Fibroblast of lung (primary cell): ENCODE measurements at regions not wholly inside any gene's neighbourhood (a gene's known extent, or its start where the extent isn't known, plus 50 kb on each side); places are given as distances from the start of the nearest gene placed in this dataset.

Experiments used
- DNase-seq, 2 donors: peaks; one replicate each; pipeline versions ENCODE4 v3.0.0 to v3.0.0-alpha.2; 2010; ENCODE audit warnings: low read depth in 2 of 2
- H2AFZ ChIP-seq: 2 replicates; pipeline ENCODE4 v1.5.1; 2012; ENCODE audit warnings: low read length, control low read depth, inconsistent platforms
- H3K27ac ChIP-seq: 2 replicates; pipeline ENCODE4 v1.5.1; 2011; ENCODE audit warnings: low read length, control low read depth; ENCODE audit not compliant: insufficient read depth
- H3K27me3 ChIP-seq: 2 replicates; pipeline ENCODE4 v1.5.1; 2011; ENCODE audit warnings: mild to moderate bottlenecking, low read length; ENCODE audit not compliant: control insufficient read depth, insufficient read depth
- H3K36me3 ChIP-seq: 2 replicates; pipeline ENCODE4 v1.5.1; 2011; ENCODE audit warnings: low read length; ENCODE audit not compliant: control insufficient read depth, insufficient read depth
- H3K4me1 ChIP-seq: 2 replicates; pipeline ENCODE4 v1.5.1; 2011; ENCODE audit warnings: low read length; ENCODE audit not compliant: control insufficient read depth, insufficient read depth; ENCODE audit errors: extremely low read depth
- H3K4me2 ChIP-seq: 2 replicates; pipeline ENCODE4 v1.5.1; 2011; ENCODE audit warnings: low read length, control low read depth; ENCODE audit not compliant: insufficient read depth; ENCODE audit errors: extremely low read depth
- H3K4me3 ChIP-seq, 4 experiments: fragments of 200-600 bp in 1 of 4; sonication (generic) in 1 of 4; replicated peaks in 1 of 4; 2 replicates each; pipeline ENCODE4 v1.5.1; 2011 to 2016; ENCODE audit warnings: low read length in 4 of 4, low read depth in 3 of 4, mild to moderate bottlenecking in 3 of 4, control low read depth in 2 of 4, inconsistent platforms in 1 of 4, mixed read lengths in 1 of 4; ENCODE audit not compliant: insufficient read depth in 1 of 4; ENCODE audit errors: control extremely low read depth in 1 of 4
- H3K79me2 ChIP-seq: 2 replicates; pipeline ENCODE4 v1.5.1; 2012; ENCODE audit warnings: mild to moderate bottlenecking, low read length, inconsistent platforms; ENCODE audit not compliant: control insufficient read depth, insufficient read depth
- H3K9ac ChIP-seq: 2 replicates; pipeline ENCODE4 v1.5.1; 2011; ENCODE audit warnings: mild to moderate bottlenecking, low read length, control low read depth; ENCODE audit not compliant: insufficient read depth
- H3K9me3 ChIP-seq: 2 replicates; pipeline ENCODE4 v1.5.1; 2012; ENCODE audit warnings: low read depth, low read length; ENCODE audit not compliant: control insufficient read depth, insufficient read depth
- H4K20me1 ChIP-seq: 2 replicates; pipeline ENCODE4 v1.5.1; 2011; ENCODE audit warnings: low read length; ENCODE audit not compliant: control insufficient read depth, insufficient read depth; ENCODE audit errors: extremely low read depth
- EZH2 ChIP-seq: IDR thresholded peaks from 2 replicates; pipeline ENCODE4 v1.5.1; 2012; ENCODE audit warnings: low read length, control low read depth, mild to moderate bottlenecking; ENCODE audit errors: missing control alignments
- TF ChIP-seq, protein P1 (sequence below), 2 donors: IDR thresholded peaks in 1 of 2; conservative IDR thresholded peaks in 1 of 2; 1 replicate in 1 of 2; 2 replicates in 1 of 2; pipeline ENCODE4 v1.5.1; 2011 to 2012; ENCODE audit warnings: low read length in 2 of 2, control low read depth in 1 of 2, inconsistent platforms in 1 of 2, low read depth in 1 of 2, mild to moderate bottlenecking in 1 of 2

DNA sequence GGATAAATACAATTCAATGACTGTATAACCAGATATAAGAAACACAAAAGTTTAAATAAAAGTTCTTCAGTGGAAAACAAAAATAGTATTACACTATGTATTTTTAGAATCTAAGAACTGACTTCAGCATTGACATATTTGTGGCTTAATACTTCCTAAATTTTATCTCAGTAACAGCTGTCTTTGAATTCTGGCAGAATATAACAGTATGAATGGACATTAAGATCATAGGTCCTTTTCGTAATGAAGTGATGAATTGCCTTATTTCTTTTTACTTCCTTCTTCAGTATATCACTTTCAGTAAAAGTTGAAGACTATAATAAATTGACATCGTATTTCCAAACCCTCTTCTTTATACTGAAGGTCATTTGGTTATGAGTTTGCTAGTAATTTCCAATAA is 1030.0 kb downstream of the MRPL39 start:
- H3K4me1 ChIP-seq = no peaks in the 10 kb centered on the region
- H2AFZ ChIP-seq = no peak overlapping the region
- no peak overlapping the region for H3K4me3 ChIP-seq
- H3K79me2 ChIP-seq = no peaks in the 10 kb centered on the region
- H3K4me2 ChIP-seq = no peak overlapping the region
- H3K9ac ChIP-seq = no peak overlapping the region
- no peaks in the 10 kb centered on the region for H3K36me3 ChIP-seq
- no peaks in the 10 kb centered on the region for H3K9me3 ChIP-seq
- no peak overlapping the region for H3K27ac ChIP-seq
- H4K20me1 ChIP-seq = no peaks in the 10 kb centered on the region
- no peak for DNase-seq
- TF ChIP-seq, protein P1, sequence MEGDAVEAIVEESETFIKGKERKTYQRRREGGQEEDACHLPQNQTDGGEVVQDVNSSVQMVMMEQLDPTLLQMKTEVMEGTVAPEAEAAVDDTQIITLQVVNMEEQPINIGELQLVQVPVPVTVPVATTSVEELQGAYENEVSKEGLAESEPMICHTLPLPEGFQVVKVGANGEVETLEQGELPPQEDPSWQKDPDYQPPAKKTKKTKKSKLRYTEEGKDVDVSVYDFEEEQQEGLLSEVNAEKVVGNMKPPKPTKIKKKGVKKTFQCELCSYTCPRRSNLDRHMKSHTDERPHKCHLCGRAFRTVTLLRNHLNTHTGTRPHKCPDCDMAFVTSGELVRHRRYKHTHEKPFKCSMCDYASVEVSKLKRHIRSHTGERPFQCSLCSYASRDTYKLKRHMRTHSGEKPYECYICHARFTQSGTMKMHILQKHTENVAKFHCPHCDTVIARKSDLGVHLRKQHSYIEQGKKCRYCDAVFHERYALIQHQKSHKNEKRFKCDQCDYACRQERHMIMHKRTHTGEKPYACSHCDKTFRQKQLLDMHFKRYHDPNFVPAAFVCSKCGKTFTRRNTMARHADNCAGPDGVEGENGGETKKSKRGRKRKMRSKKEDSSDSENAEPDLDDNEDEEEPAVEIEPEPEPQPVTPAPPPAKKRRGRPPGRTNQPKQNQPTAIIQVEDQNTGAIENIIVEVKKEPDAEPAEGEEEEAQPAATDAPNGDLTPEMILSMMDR (conservative IDR thresholded peaks at IDR 0.05 in 1 of 2, IDR thresholded peaks at IDR 0.05 in 1 of 2; ENCODE audit: low read depth in 1 of 2, low read length in 2 of 2) = no peak
- TF ChIP-seq EZH2 = no peak
- H3K27me3 ChIP-seq = no peaks in the 10 kb centered on the region

DNA sequence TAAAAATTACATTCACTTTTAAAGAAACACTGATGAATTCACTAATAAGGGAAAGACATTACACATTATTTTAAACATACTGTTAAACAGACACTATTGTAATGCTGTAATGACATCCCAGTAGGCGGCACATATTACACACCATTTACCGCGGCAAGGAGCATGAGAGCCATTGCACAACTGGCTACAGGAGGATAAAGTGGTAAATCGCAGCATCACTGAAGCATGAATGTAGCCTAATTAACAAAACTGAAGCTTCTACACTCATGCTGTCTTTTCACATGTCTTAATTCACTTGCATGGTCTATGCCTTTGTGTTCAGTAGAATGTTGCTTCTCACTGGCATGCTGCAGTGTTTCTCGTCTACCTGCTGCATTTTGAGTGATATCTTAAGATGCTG is 1046.0 kb downstream of the MRPL39 start:
- Histone ChIP-seq H3K79me2 (no peaks in the 10 kb centered on the region), H3K4me1 (no peaks in the 10 kb centered on the region), H3K27me3 (no peaks in the 10 kb centered on the region), H3K36me3 (no peaks in the 10 kb centered on the region), H4K20me1 (no peaks in the 10 kb centered on the region), H3K4me2 (no peak overlapping the region), H3K27ac (no peak overlapping the region), H2AFZ (no peak overlapping the region), H3K9me3 (no peaks in the 10 kb centered on the region), H3K9ac (no peak overlapping the region), H3K4me3 (no peak overlapping the region)
- TF ChIP-seq, protein P1 (conservative IDR thresholded peaks at IDR 0.05 in 1 of 2, IDR thresholded peaks at IDR 0.05 in 1 of 2; ENCODE audit: low read depth in 1 of 2, low read length in 2 of 2) = no peak
- no peak for TF ChIP-seq EZH2
- DNase-seq = no peak

DNA sequence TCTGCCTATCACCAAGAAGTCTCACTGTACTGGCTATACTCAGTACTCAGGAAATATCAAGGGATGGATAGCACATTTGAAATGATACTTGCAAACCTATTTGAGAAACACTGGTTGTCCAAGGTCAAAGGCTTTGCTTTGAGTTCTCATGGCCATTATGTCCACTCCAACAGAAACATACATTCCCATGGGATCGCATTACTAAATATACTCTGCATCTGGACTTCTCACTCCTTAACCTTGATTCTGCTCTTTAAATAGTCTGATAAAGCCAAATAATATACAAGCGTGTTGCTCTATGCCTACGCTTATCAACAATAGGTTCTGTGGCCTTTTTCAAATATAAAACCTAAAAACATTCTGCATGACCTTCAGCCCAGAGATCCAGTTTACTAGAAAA is 1054.8 kb downstream of the MRPL39 start:
- no peaks in the 10 kb centered on the region for H3K27me3 ChIP-seq
- no peak for TF ChIP-seq EZH2
- TF ChIP-seq, protein P1 (conservative IDR thresholded peaks at IDR 0.05 in 1 of 2, IDR thresholded peaks at IDR 0.05 in 1 of 2; ENCODE audit: low read depth in 1 of 2, low read length in 2 of 2) = no peak
- H3K9ac ChIP-seq = no peak overlapping the region
- H3K4me1 ChIP-seq = no peaks in the 10 kb centered on the region
- DNase-seq = no peak
- H3K4me3 ChIP-seq = no peak overlapping the region
- H3K79me2 ChIP-seq = no peaks in the 10 kb centered on the region
- H3K27ac ChIP-seq = no peak overlapping the region
- no peak overlapping the region for H3K4me2 ChIP-seq
- H3K9me3 ChIP-seq = no peaks in the 10 kb centered on the region
- H2AFZ ChIP-seq = no peak overlapping the region
- H4K20me1 ChIP-seq = no peaks in the 10 kb centered on the region
- H3K36me3 ChIP-seq = no peaks in the 10 kb centered on the region
